ENCODE measurements at regions not wholly inside any gene's neighbourhood (a gene's known extent, or its start where the extent isn't known, plus 50 kb on each side); places are given as distances from the start of the nearest gene placed in this dataset.

DNA sequence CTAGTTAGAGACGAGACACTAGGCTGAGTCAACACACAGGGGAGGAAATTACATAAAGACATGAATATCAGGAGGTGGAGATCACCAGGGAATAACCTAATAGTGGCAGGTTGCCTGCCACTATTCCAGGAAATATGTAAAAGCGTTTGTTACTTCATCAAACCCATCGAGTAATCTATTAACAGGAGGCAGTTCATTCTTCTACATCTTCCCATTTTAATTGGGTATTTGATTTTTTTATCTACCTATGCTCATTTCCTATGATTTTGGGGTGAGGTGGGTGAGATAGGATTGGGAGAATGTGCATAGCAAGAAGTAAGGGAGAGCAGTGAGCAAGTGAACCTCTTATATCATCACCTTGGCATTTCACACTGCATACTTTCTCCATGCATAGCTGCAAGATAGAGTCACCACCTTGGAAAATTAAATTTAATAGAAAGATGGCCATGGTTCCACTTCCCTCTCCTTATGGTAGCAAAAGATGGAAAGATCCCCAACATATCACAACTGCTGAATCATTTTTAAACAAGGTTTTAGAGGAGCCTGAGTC is 312.2 kb downstream of the TMEM114 start:
- TF ChIP-seq, protein P1, sequence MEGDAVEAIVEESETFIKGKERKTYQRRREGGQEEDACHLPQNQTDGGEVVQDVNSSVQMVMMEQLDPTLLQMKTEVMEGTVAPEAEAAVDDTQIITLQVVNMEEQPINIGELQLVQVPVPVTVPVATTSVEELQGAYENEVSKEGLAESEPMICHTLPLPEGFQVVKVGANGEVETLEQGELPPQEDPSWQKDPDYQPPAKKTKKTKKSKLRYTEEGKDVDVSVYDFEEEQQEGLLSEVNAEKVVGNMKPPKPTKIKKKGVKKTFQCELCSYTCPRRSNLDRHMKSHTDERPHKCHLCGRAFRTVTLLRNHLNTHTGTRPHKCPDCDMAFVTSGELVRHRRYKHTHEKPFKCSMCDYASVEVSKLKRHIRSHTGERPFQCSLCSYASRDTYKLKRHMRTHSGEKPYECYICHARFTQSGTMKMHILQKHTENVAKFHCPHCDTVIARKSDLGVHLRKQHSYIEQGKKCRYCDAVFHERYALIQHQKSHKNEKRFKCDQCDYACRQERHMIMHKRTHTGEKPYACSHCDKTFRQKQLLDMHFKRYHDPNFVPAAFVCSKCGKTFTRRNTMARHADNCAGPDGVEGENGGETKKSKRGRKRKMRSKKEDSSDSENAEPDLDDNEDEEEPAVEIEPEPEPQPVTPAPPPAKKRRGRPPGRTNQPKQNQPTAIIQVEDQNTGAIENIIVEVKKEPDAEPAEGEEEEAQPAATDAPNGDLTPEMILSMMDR (IDR thresholded peaks at IDR 0.05; ENCODE audit: low read depth, low read length), result no peak
- H3K4me1 ChIP-seq, result no peaks in the 10 kb centered on the region
- H3K4me3 ChIP-seq (ENCODE audit: low read depth, low read length), result no peak overlapping the region
- DNase-seq, result no peak
- H3K27me3 ChIP-seq, result no peaks in the 10 kb centered on the region
- no peaks in the 10 kb centered on the region for H3K36me3 ChIP-seq
- no peaks in the 10 kb centered on the region for H3K9me3 ChIP-seq

DNA sequence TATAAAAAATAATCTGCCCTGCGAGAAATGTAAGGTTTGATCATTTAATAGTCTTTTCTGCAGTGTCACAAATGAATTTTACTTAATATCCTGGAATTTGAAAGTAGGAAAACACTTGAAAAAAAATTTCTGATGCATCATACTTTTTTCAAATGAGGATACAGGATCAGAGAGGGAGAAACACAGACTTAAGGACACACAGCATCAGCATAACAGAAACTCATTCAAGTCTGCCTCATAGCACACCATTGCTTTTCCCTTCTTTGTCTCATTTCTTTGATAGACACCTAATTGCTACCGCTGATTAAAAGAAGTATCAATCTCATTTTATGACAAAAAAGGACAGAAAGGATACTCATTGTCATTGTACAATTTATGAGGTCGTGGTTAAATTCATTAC is 319.0 kb downstream of the TMEM114 start:
- Histone ChIP-seq H3K4me3 (ENCODE audit: low read depth, low read length) (no peak overlapping the region), H3K4me1 (no peaks in the 10 kb centered on the region), H3K9me3 (no peaks in the 10 kb centered on the region), H3K36me3 (no peaks in the 10 kb centered on the region), H3K27me3 (no peaks in the 10 kb centered on the region)
- TF ChIP-seq, protein P1 (IDR thresholded peaks at IDR 0.05; ENCODE audit: low read depth, low read length), result no peak
- no peak for DNase-seq

DNA sequence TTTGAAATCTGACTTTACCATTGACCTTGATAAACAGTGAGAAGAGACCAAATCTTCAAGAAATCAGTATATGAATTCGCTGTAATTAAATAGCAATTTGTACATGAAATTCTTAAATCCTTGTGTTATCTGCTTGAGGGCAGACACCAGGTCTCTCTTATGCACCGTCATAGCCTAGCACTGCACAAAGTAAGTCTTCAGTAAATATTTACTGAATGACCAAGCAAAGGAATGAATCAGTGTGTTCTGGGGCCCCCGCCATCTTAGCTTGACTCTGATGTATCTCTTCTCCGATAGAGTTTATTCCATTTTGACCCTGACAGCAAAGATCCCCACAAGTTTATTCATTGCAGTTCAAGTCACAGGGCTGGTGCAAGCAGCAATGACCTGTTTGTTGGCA is 328.0 kb downstream of the TMEM114 start:
- Histone ChIP-seq H3K4me3 (ENCODE audit: low read depth, low read length) (no peak overlapping the region), H3K27me3 (no peaks in the 10 kb centered on the region), H3K9me3 (no peaks in the 10 kb centered on the region; the same call in 1 of the 2 replicates), H3K36me3 (no peaks in the 10 kb centered on the region), H3K4me1 (no peaks in the 10 kb centered on the region)
- no peak for DNase-seq
- TF ChIP-seq, protein P1 (IDR thresholded peaks at IDR 0.05; ENCODE audit: low read depth, low read length), result no peak

DNA sequence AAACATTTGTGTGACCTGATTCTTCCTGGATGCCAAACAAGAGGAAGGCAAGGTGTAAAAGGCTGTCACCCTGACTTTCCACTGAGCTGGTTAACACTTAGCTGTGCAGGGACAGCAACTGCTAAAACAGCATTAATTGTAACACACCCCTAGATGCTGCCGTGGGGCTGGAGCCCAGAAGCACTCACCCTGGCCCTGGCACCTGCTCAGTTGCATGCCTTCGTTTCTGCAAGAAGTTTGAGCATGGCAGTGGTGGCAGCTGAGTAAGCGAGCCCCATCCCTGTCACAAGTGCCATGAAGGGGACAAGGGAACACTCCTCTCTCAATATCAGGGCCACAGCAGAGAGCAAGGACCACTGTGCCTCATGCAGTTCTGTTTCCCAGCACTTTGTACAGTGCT is 330.2 kb downstream of the TMEM114 start:
- Histone ChIP-seq H3K4me3 (ENCODE audit: low read depth, low read length) (no peak overlapping the region), H3K27me3 (no peaks in the 10 kb centered on the region), H3K9me3 (no peaks in the 10 kb centered on the region; the same call in 1 of the 2 replicates), H3K36me3 (no peaks in the 10 kb centered on the region), H3K4me1 (no peaks in the 10 kb centered on the region)
- no peak for DNase-seq
- TF ChIP-seq, protein P1 (IDR thresholded peaks at IDR 0.05; ENCODE audit: low read depth, low read length), result no peak

DNA sequence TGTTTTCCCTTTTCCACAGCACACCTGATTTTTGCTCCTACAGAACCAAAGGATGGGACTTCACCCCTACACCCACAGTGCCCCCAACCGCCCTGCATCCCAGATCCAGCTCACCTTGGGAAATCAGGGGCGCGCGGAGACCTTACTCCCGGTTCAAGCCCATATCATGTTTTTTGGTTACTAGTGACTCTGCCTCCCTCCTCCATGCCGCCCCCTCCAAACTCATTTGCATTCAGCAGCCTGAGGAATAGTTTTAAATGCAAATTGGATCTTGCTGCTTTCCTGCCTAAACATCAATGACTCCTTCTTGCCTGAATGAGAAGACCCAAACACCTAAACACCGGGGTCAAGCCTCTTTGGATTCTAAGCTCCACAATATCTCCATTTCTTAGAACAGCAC is 331.8 kb downstream of the TMEM114 start:
- Histone ChIP-seq H3K4me3 (ENCODE audit: low read depth, low read length) (no peak overlapping the region), H3K9me3 (no peaks in the 10 kb centered on the region; the same call in 1 of the 2 replicates), H3K4me1 (no peaks in the 10 kb centered on the region), H3K36me3 (no peaks in the 10 kb centered on the region), H3K27me3 (no peaks in the 10 kb centered on the region)
- no peak for DNase-seq
- TF ChIP-seq, protein P1 (IDR thresholded peaks at IDR 0.05; ENCODE audit: low read depth, low read length), result no peak

DNA sequence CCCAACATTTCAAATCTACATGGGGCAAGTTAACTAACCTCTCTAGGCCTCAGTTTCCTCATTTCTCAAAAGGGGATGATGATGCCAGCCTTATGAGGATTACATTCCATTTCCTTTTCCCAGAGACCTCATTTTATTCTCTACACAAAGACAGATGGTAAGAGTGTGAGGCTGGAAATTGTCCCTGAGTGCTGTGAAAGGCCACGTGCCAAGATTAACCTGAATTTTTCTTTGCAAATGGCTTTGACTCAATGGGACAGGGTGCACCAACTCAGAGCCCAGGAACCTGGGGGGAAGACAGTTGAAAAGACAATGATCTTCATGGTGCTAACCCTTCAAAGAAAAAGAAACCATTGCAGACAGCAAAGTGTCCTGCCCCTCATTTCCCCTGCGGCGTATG is 332.8 kb downstream of the TMEM114 start:
- no peaks in the 10 kb centered on the region for H3K4me1 ChIP-seq
- H3K36me3 ChIP-seq, result no peaks in the 10 kb centered on the region
- H3K4me3 ChIP-seq (ENCODE audit: low read depth, low read length), result no peak overlapping the region
- no peak for DNase-seq
- no peaks in the 10 kb centered on the region for H3K27me3 ChIP-seq
- no peaks in the 10 kb centered on the region; the same call in 1 of the 2 replicates for H3K9me3 ChIP-seq
- TF ChIP-seq, protein P1 (IDR thresholded peaks at IDR 0.05; ENCODE audit: low read depth, low read length), result no peak

Data from BE2C (cell line).